Fibroblast of skin of back (primary cell): ENCODE measurements at regions not wholly inside any gene's neighbourhood (a gene's known extent, or its start where the extent isn't known, plus 50 kb on each side); places are given as distances from the start of the nearest gene placed in this dataset.

ENCODE experiments used
- DNase-seq: peaks from one replicate; pipeline ENCODE4 v3.0.0-alpha.2; 2013

GRCh38 chr6:149150301-149150700 lies 167.2 kb upstream of the TAB2 start:
- DNase-seq = no peak

- no peak for DNase-seq
Observed at GRCh38 chr6:149150801-149151398, 166.6 kb upstream of the TAB2 start.

- no peak for DNase-seq
Observed at GRCh38 chr6:149152521-149152920, 165.0 kb upstream of the TAB2 start.

GRCh38 chr6:149153100-149153499 lies 164.4 kb upstream of the TAB2 start:
- no peak for DNase-seq

GRCh38 chr6:149153693-149154092 lies 163.8 kb upstream of the TAB2 start:
- DNase-seq = no peak

- no peak for DNase-seq
Observed at GRCh38 chr6:149154261-149154821, 163.2 kb upstream of the TAB2 start.

- DNase-seq = no peak
Observed at GRCh38 chr6:149157126-149157525, 160.4 kb upstream of the TAB2 start.

GRCh38 chr6:149158076-149158475 lies 159.4 kb upstream of the TAB2 start:
- DNase-seq = no peak

- DNase-seq = no peak
Observed at GRCh38 chr6:149160943-149161342, 156.6 kb upstream of the TAB2 start.

GRCh38 chr6:149162924-149163323 lies 154.6 kb upstream of the TAB2 start:
- no peak for DNase-seq

GRCh38 chr6:149164199-149164750 lies 153.2 kb upstream of the TAB2 start:
- DNase-seq = peak; percentile 53

GRCh38 chr6:149166336-149166735 lies 151.2 kb upstream of the TAB2 start:
- no peak for DNase-seq

- DNase-seq = no peak
Observed at GRCh38 chr6:149166747-149167146, 150.8 kb upstream of the TAB2 start.

GRCh38 chr6:149168968-149169367 lies 148.5 kb upstream of the TAB2 start:
- no peak for DNase-seq

GRCh38 chr6:149169761-149170511 lies 147.6 kb upstream of the TAB2 start:
- DNase-seq = peak; percentile 22

GRCh38 chr6:149170564-149171452 lies 146.7 kb upstream of the TAB2 start:
- DNase-seq = no peak

- no peak for DNase-seq
Observed at GRCh38 chr6:149173222-149173621, 144.3 kb upstream of the TAB2 start.

- no peak for DNase-seq
Observed at GRCh38 chr6:149174962-149175361, 142.6 kb upstream of the TAB2 start.

- DNase-seq = no peak
Observed at GRCh38 chr6:149176971-149177667, 140.4 kb upstream of the TAB2 start.

GRCh38 chr6:149179431-149179830 lies 138.1 kb upstream of the TAB2 start:
- DNase-seq = no peak

GRCh38 chr6:149181304-149181703 lies 136.2 kb upstream of the TAB2 start:
- DNase-seq = no peak

- no peak for DNase-seq
Observed at GRCh38 chr6:149182262-149182661, 135.2 kb upstream of the TAB2 start.
